ENCODE measurements at regions not wholly inside any gene's neighbourhood (a gene's known extent, or its start where the extent isn't known, plus 50 kb on each side); places are given as distances from the start of the nearest gene placed in this dataset.

GRCh38 chr6:14444295-14444972, 326.9 kb downstream of the CD83 start:
- no peak for TF ChIP-seq NFIC (IDR thresholded peaks at IDR 0.05; ENCODE audit: borderline replicate concordance)
- no peak for TF ChIP-seq MEF2A (IDR thresholded peaks at IDR 0.05; ENCODE audit: borderline replicate concordance, low read depth)
- no peak for TF ChIP-seq CHD2 (IDR thresholded peaks at IDR 0.05; ENCODE audit: low read length, partially characterized antibody)
- TF ChIP-seq TAF1 (IDR thresholded peaks at IDR 0.05; ENCODE audit: borderline replicate concordance, low read depth, low read length): no peak
- no peak for TF ChIP-seq CTCF (IDR thresholded peaks at IDR 0.05)
- no peak for TF ChIP-seq GABPA (IDR thresholded peaks at IDR 0.05; ENCODE audit: low read depth)
- TF ChIP-seq EZH2phosphoT487 (IDR thresholded peaks at IDR 0.05; ENCODE audit: borderline replicate concordance, low read depth): no peak
- TF ChIP-seq, protein P1, sequence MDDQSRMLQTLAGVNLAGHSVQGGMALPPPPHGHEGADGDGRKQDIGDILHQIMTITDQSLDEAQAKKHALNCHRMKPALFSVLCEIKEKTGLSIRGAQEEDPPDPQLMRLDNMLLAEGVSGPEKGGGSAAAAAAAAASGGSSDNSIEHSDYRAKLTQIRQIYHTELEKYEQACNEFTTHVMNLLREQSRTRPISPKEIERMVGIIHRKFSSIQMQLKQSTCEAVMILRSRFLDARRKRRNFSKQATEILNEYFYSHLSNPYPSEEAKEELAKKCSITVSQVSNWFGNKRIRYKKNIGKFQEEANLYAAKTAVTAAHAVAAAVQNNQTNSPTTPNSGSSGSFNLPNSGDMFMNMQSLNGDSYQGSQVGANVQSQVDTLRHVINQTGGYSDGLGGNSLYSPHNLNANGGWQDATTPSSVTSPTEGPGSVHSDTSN (IDR thresholded peaks at IDR 0.05): no peak
- no peak for TF ChIP-seq POLR2AphosphoS5 (IDR thresholded peaks at IDR 0.05; ENCODE audit: low read depth, low read length)
- no peak for TF ChIP-seq TEAD4 (IDR thresholded peaks at IDR 0.05; ENCODE audit: borderline replicate concordance, insufficient read depth)
- no peak for TF ChIP-seq RAD21 (IDR thresholded peaks at IDR 0.05; ENCODE audit: low read length)
- no peak for TF ChIP-seq MXI1 (IDR thresholded peaks at IDR 0.05; ENCODE audit: low read depth, low read length)
- no peak for TF ChIP-seq FOXJ3 (CRISPR knock-in tag; IDR thresholded peaks at IDR 0.05)

All from SK-N-SH (cell line).